ENCODE measurements at regions not wholly inside any gene's neighbourhood (a gene's known extent, or its start where the extent isn't known, plus 50 kb on each side); places are given as distances from the start of the nearest gene placed in this dataset.

DNA sequence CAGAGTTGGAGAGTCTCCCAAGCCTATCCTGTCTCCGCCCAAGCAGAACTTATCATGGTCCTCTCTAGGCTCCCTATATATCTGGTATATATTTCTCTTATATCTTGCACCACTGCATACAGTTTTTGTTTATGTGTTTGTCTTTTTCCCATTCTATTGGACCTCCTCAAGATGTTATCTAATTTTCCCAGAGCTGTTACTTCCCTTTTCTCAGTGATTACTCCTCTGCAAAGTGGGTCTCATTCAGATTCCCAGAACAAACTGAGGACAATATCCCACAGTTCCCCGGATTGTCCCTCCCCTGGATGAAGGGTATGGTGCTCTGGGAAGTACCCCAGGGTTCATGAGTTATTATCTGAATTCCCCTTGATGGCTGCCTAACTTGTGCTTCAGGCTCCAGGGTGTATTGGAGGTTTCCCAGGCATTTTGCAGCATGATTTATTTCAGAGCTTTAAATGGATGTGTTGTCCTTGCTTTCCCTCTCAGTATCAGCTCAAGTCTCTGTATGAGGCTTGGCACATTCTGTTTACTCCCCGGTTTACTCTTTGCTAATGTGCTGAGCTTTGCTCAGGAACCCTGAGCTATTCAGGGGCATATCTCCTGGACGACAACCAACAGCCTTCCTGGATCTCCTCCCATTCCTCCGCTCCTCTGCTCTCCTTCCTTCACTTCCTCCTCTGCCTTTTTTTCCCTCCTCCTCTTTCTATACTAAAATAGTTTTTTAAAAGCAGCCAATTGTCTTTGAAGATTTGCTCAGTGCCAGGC is 329.3 kb downstream of the SPRY2 start:
- no peak overlapping the region for H3K4me3 ChIP-seq
- DNase-seq (ENCODE audit: extremely low spot score), result no peak
- H3K27ac ChIP-seq (replicated peaks in 1 of 4), result no peak overlapping the region
- peaks cover 5 to 13% (median 9%) of the 10 kb centered on the region in 4 donors for H3K4me1 ChIP-seq
- no peaks in the 10 kb centered on the region for H3K36me3 ChIP-seq
- H3K9me3 ChIP-seq, result no peaks in the 10 kb centered on the region
- TF ChIP-seq POLR2A (IDR thresholded peaks at IDR 0.05; ENCODE audit: low read depth), result no peak
- TF ChIP-seq, protein P1, sequence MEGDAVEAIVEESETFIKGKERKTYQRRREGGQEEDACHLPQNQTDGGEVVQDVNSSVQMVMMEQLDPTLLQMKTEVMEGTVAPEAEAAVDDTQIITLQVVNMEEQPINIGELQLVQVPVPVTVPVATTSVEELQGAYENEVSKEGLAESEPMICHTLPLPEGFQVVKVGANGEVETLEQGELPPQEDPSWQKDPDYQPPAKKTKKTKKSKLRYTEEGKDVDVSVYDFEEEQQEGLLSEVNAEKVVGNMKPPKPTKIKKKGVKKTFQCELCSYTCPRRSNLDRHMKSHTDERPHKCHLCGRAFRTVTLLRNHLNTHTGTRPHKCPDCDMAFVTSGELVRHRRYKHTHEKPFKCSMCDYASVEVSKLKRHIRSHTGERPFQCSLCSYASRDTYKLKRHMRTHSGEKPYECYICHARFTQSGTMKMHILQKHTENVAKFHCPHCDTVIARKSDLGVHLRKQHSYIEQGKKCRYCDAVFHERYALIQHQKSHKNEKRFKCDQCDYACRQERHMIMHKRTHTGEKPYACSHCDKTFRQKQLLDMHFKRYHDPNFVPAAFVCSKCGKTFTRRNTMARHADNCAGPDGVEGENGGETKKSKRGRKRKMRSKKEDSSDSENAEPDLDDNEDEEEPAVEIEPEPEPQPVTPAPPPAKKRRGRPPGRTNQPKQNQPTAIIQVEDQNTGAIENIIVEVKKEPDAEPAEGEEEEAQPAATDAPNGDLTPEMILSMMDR (IDR thresholded peaks at IDR 0.05), result no peak
- TF ChIP-seq EP300 (IDR thresholded peaks at IDR 0.05), result no peak
- TF ChIP-seq POLR2AphosphoS5 (IDR thresholded peaks at IDR 0.05), result no peak
- 40% methylated on average over 5 of the region's 5 CpGs for WGBS
- intact Hi-C loops (cut with DNase I), result no loop called here
- no peaks in the 10 kb centered on the region for H3K27me3 ChIP-seq

DNA sequence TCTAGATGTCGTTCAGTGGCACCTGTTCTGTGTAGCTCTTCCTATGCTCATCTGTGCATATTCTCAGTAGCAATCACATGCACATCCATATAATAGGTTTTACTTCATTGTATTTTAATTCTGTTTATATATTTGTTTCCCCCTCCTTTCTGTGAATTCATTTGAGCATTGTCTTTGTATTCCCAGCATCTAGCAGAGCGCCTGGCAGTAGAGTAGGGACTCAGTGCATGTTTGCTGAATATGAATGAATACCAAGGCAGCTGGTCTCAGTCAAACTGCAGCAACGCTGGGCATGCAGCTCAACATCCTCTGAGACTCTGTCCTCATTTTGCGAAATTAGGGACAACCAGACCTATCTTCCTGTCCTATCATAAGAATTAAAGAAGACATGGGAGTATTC is 330.1 kb downstream of the SPRY2 start:
- no peaks in the 10 kb centered on the region for H3K36me3 ChIP-seq
- H3K27ac ChIP-seq (replicated peaks in 1 of 4), result no peak overlapping the region
- H3K4me3 ChIP-seq, result no peak overlapping the region
- H3K9me3 ChIP-seq, result no peaks in the 10 kb centered on the region
- intact Hi-C loops (cut with DNase I), result no loop called here
- H3K4me1 ChIP-seq, result peaks cover 5 to 13% (median 9%) of the 10 kb centered on the region in 4 donors
- 95% methylated on average over 4 of the region's 4 CpGs for WGBS
- no peaks in the 10 kb centered on the region for H3K27me3 ChIP-seq
- TF ChIP-seq POLR2AphosphoS5 (IDR thresholded peaks at IDR 0.05) (no peak), POLR2A (IDR thresholded peaks at IDR 0.05; ENCODE audit: low read depth) (no peak), EP300 (IDR thresholded peaks at IDR 0.05) (no peak)
- TF ChIP-seq, protein P1 (IDR thresholded peaks at IDR 0.05), result no peak
- DNase-seq (ENCODE audit: extremely low spot score), result no peak

DNA sequence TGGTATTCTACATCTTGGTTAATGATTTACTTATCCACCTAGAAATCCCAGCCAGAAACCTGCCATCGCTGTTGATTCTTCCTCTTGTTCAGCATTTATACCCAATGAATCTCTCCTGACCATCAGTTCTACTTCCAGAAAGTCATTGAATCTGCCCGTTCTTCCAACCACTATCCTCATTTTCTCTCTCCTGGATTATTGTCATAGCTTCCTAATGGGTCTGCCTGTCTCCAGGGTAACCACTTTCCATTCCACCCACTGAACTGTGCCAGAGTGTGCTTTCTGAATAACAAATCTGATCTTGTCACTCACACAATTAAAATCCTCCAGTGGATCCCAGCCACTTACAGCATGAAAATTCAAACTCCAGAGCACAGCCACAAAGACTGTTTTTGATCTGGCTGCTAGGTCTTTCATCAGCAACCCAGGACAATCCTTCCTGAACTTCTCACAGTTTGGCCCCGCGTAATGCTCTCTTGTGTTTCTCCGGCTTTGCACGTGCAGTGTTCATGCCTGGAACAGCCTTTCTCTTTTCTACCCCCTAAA is 330.6 kb downstream of the SPRY2 start:
- H3K27me3 ChIP-seq, result no peaks in the 10 kb centered on the region
- H3K4me3 ChIP-seq, result no peak overlapping the region
- intact Hi-C loops (cut with DNase I), result no loop called here
- no peak for TF ChIP-seq EP300 (IDR thresholded peaks at IDR 0.05)
- no peak for TF ChIP-seq POLR2AphosphoS5 (IDR thresholded peaks at IDR 0.05)
- no peak for TF ChIP-seq POLR2A (IDR thresholded peaks at IDR 0.05; ENCODE audit: low read depth)
- TF ChIP-seq, protein P1 (IDR thresholded peaks at IDR 0.05), result no peak
- H3K27ac ChIP-seq (replicated peaks in 1 of 4), result no peak overlapping the region
- H3K4me1 ChIP-seq, result peaks cover 5 to 13% (median 9%) of the 10 kb centered on the region in 4 donors
- WGBS, result 93% methylated on average over 6 of the region's 6 CpGs
- H3K9me3 ChIP-seq, result no peaks in the 10 kb centered on the region
- no peaks in the 10 kb centered on the region for H3K36me3 ChIP-seq
- DNase-seq (ENCODE audit: extremely low spot score), result no peak

DNA sequence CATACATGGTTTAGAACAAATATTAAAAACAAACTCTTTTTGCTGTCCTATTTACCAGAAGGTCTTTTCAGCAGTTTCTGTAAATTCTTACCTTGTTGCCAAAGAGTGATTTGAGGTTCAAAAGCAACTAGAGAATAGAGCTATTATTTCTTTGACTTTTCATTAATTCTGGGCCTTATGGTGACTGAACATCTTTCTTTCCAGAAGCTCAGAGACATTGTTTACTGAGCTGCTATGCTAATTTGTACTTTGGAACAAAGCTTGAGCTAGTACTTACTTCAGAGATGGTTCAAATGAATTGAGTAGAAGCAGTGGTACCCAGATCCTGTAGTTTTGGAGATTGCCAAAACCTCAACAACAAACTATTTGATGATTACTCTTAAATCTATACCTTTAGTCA is 331.2 kb downstream of the SPRY2 start:
- H3K4me3 ChIP-seq, result no peak overlapping the region
- no peak for DNase-seq (ENCODE audit: extremely low spot score)
- no peaks in the 10 kb centered on the region for H3K9me3 ChIP-seq
- H3K4me1 ChIP-seq, result peaks cover 5 to 13% (median 9%) of the 10 kb centered on the region in 4 donors
- H3K27me3 ChIP-seq, result no peaks in the 10 kb centered on the region
- intact Hi-C loops (cut with DNase I), result no loop called here
- TF ChIP-seq, protein P1 (IDR thresholded peaks at IDR 0.05), result no peak
- TF ChIP-seq POLR2AphosphoS5 (IDR thresholded peaks at IDR 0.05), result no peak
- no peak for TF ChIP-seq EP300 (IDR thresholded peaks at IDR 0.05)
- TF ChIP-seq POLR2A (IDR thresholded peaks at IDR 0.05; ENCODE audit: low read depth), result no peak
- H3K27ac ChIP-seq (replicated peaks in 1 of 4), result no peak overlapping the region
- H3K36me3 ChIP-seq, result no peaks in the 10 kb centered on the region

All from esophagus muscularis mucosa (tissue), 4 donors.